Activated CD4-positive, alpha-beta T cell treated with anti-CD3 and anti-CD28 coated beads, Interleukin-2, amount 10 ng/mL, durations not matched to agents 24 days and 14 days (primary cell): ENCODE measurements at regions not wholly inside any gene's neighbourhood (a gene's known extent, or its start where the extent isn't known, plus 50 kb on each side); places are given as distances from the start of the nearest gene placed in this dataset.

Experiments
- DNase-seq: peaks from one replicate; pipeline ENCODE4 v3.0.0; 2022
- H3K27ac Mint-ChIP-seq: one replicate; pipeline ENCODE4 v1.8.0; 2022; ENCODE audit warnings: mild to moderate bottlenecking, mixed read lengths
- H3K27me3 Mint-ChIP-seq: one replicate; pipeline ENCODE4 v1.8.0; 2022; ENCODE audit warnings: mixed read lengths
- H3K36me3 Mint-ChIP-seq: one replicate; pipeline ENCODE4 v1.8.0; 2022; ENCODE audit warnings: low read depth, mild to moderate bottlenecking, mixed read lengths
- H3K4me1 Mint-ChIP-seq: one replicate; pipeline ENCODE4 v1.8.0; 2021; ENCODE audit warnings: mixed read lengths
- H3K4me3 Mint-ChIP-seq: one replicate; pipeline ENCODE4 v1.8.0; 2022; ENCODE audit warnings: mild to moderate bottlenecking, moderate library complexity, mixed read lengths
- H3K9me3 Mint-ChIP-seq: one replicate; pipeline ENCODE4 v1.8.0; 2021; ENCODE audit warnings: mixed read lengths
- intact Hi-C: fragments of 100-400 bp; cut with micrococcal nuclease; formaldehyde crosslinking; loops from one replicate; pipeline ENCODE4 v1.15.1; 2023

GRCh38 chr14:22400655-22401259 lies 188.3 kb downstream of the DAD1 start:
- DNase-seq = no peak
- Mint-ChIP-seq H3K27ac (no peak overlapping the region), H3K36me3 (no peaks in the 10 kb centered on the region), H3K27me3 (no peaks in the 10 kb centered on the region), H3K4me3 (no peak overlapping the region), H3K4me1 (no peaks in the 10 kb centered on the region), H3K9me3 (no peaks in the 10 kb centered on the region)
- intact Hi-C loops = no loop called here

GRCh38 chr14:22399776-22400175 lies 189.2 kb downstream of the DAD1 start:
- H3K36me3 Mint-ChIP-seq = no peaks in the 10 kb centered on the region
- H3K4me3 Mint-ChIP-seq = no peak overlapping the region
- no peaks in the 10 kb centered on the region for H3K4me1 Mint-ChIP-seq
- no peak overlapping the region for H3K27ac Mint-ChIP-seq
- no peaks in the 10 kb centered on the region for H3K9me3 Mint-ChIP-seq
- DNase-seq = no peak
- H3K27me3 Mint-ChIP-seq = no peaks in the 10 kb centered on the region
- intact Hi-C loops = no loop called here

GRCh38 chr14:22397221-22397737 lies 191.7 kb downstream of the DAD1 start:
- no peak overlapping the region for H3K4me3 Mint-ChIP-seq
- no peaks in the 10 kb centered on the region for H3K9me3 Mint-ChIP-seq
- H3K4me1 Mint-ChIP-seq = no peaks in the 10 kb centered on the region
- no peaks in the 10 kb centered on the region for H3K27me3 Mint-ChIP-seq
- no peak overlapping the region for H3K27ac Mint-ChIP-seq
- DNase-seq = no peak
- intact Hi-C loops = no loop called here
- no peaks in the 10 kb centered on the region for H3K36me3 Mint-ChIP-seq

GRCh38 chr14:22395803-22396202 lies 193.2 kb downstream of the DAD1 start:
- Mint-ChIP-seq H3K4me1 (no peaks in the 10 kb centered on the region), H3K27me3 (no peaks in the 10 kb centered on the region), H3K4me3 (no peak overlapping the region), H3K36me3 (no peaks in the 10 kb centered on the region), H3K27ac (no peak overlapping the region), H3K9me3 (no peaks in the 10 kb centered on the region)
- no peak for DNase-seq
- intact Hi-C loops = no loop called here

GRCh38 chr14:22394616-22395015 lies 194.4 kb downstream of the DAD1 start:
- Mint-ChIP-seq H3K36me3 (no peaks in the 10 kb centered on the region), H3K4me1 (no peaks in the 10 kb centered on the region), H3K27me3 (no peaks in the 10 kb centered on the region), H3K4me3 (no peak overlapping the region), H3K9me3 (no peaks in the 10 kb centered on the region), H3K27ac (no peak overlapping the region)
- intact Hi-C loops = no loop called here
- DNase-seq = no peak

- Mint-ChIP-seq H3K27ac (no peak overlapping the region), H3K4me3 (no peak overlapping the region), H3K36me3 (no peaks in the 10 kb centered on the region), H3K9me3 (no peaks in the 10 kb centered on the region), H3K4me1 (no peaks in the 10 kb centered on the region), H3K27me3 (no peaks in the 10 kb centered on the region)
- intact Hi-C loops = no loop called here
- no peak for DNase-seq
Measured at GRCh38 chr14:22393796-22394195, 195.2 kb downstream of the DAD1 start.

GRCh38 chr14:22391908-22392565 lies 197.0 kb downstream of the DAD1 start:
- peak overlapping the region; percentile 48 for H3K27ac Mint-ChIP-seq
- no peaks in the 10 kb centered on the region for H3K27me3 Mint-ChIP-seq
- H3K4me3 Mint-ChIP-seq = no peak overlapping the region
- H3K36me3 Mint-ChIP-seq = no peaks in the 10 kb centered on the region
- no peaks in the 10 kb centered on the region for H3K9me3 Mint-ChIP-seq
- H3K4me1 Mint-ChIP-seq = no peaks in the 10 kb centered on the region
- no peak for DNase-seq
- intact Hi-C loops = no loop called here

GRCh38 chr14:22390824-22391461 lies 198.1 kb downstream of the DAD1 start:
- no peak overlapping the region for H3K4me3 Mint-ChIP-seq
- H3K27me3 Mint-ChIP-seq = no peaks in the 10 kb centered on the region
- H3K36me3 Mint-ChIP-seq = no peaks in the 10 kb centered on the region
- H3K4me1 Mint-ChIP-seq = no peaks in the 10 kb centered on the region
- H3K27ac Mint-ChIP-seq = no peak overlapping the region
- no peaks in the 10 kb centered on the region for H3K9me3 Mint-ChIP-seq
- DNase-seq = no peak
- intact Hi-C loops = no loop called here

- Mint-ChIP-seq H3K27me3 (no peaks in the 10 kb centered on the region), H3K4me1 (no peaks in the 10 kb centered on the region), H3K4me3 (no peak overlapping the region), H3K9me3 (no peaks in the 10 kb centered on the region), H3K36me3 (no peaks in the 10 kb centered on the region), H3K27ac (peak overlapping the region; percentile 56)
- no peak for DNase-seq
- intact Hi-C loops = no loop called here
Measured at GRCh38 chr14:22390195-22390594, 198.8 kb downstream of the DAD1 start.

- no peak overlapping the region for H3K27ac Mint-ChIP-seq
- H3K9me3 Mint-ChIP-seq = no peaks in the 10 kb centered on the region
- no peaks in the 10 kb centered on the region for H3K27me3 Mint-ChIP-seq
- no peaks in the 10 kb centered on the region for H3K4me1 Mint-ChIP-seq
- H3K36me3 Mint-ChIP-seq = no peaks in the 10 kb centered on the region
- intact Hi-C loops = no loop called here
- no peak for DNase-seq
- H3K4me3 Mint-ChIP-seq = no peak overlapping the region
Measured at GRCh38 chr14:22388669-22389595, 200.1 kb downstream of the DAD1 start.

GRCh38 chr14:22387776-22388241 lies 201.2 kb downstream of the DAD1 start:
- no peaks in the 10 kb centered on the region for H3K4me1 Mint-ChIP-seq
- no peaks in the 10 kb centered on the region for H3K27me3 Mint-ChIP-seq
- intact Hi-C loops = no loop called here
- no peak for DNase-seq
- no peaks in the 10 kb centered on the region for H3K9me3 Mint-ChIP-seq
- no peak overlapping the region for H3K4me3 Mint-ChIP-seq
- H3K36me3 Mint-ChIP-seq = no peaks in the 10 kb centered on the region
- no peak overlapping the region for H3K27ac Mint-ChIP-seq

- DNase-seq = no peak
- Mint-ChIP-seq H3K4me1 (no peaks in the 10 kb centered on the region), H3K27me3 (no peaks in the 10 kb centered on the region), H3K9me3 (no peaks in the 10 kb centered on the region), H3K27ac (no peak overlapping the region), H3K36me3 (no peaks in the 10 kb centered on the region), H3K4me3 (no peak overlapping the region)
- intact Hi-C loops = no loop called here
Measured at GRCh38 chr14:22386924-22387775, 201.9 kb downstream of the DAD1 start.

GRCh38 chr14:22384974-22385526 lies 204.0 kb downstream of the DAD1 start:
- Mint-ChIP-seq H3K4me3 (no peak overlapping the region), H3K27ac (no peak overlapping the region), H3K4me1 (no peaks in the 10 kb centered on the region), H3K27me3 (no peaks in the 10 kb centered on the region), H3K36me3 (no peaks in the 10 kb centered on the region), H3K9me3 (no peaks in the 10 kb centered on the region)
- intact Hi-C loops = loop anchor here (5.0 kb wide), 1 partner anchor 68 kb away; no protein-coding TSS in a partner anchor
- no peak for DNase-seq
